Forelimb muscle (tissue), 1 donor: ENCODE measurements at regions not wholly inside any gene's neighbourhood (a gene's known extent, or its start where the extent isn't known, plus 50 kb on each side); places are given as distances from the start of the nearest gene placed in this dataset.

Experiments
- DNase-seq: peaks from one replicate; pipeline ENCODE4 v3.0.0-alpha.2; 2013; ENCODE audit warnings: low read depth

DNA sequence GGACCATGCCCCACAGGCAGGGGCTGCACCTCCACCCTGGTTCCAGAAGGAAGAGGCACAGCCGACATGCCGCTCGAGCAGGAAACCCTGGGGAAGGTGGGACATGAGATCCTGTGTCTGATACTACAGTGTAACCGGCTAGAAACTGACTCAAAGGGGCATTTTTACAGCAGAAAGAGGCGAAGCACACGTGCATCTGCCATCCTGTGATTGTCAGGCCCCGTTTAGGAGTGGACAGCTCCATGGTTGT is 62.7 kb downstream of the SIK1 start:
- no peak for DNase-seq

DNA sequence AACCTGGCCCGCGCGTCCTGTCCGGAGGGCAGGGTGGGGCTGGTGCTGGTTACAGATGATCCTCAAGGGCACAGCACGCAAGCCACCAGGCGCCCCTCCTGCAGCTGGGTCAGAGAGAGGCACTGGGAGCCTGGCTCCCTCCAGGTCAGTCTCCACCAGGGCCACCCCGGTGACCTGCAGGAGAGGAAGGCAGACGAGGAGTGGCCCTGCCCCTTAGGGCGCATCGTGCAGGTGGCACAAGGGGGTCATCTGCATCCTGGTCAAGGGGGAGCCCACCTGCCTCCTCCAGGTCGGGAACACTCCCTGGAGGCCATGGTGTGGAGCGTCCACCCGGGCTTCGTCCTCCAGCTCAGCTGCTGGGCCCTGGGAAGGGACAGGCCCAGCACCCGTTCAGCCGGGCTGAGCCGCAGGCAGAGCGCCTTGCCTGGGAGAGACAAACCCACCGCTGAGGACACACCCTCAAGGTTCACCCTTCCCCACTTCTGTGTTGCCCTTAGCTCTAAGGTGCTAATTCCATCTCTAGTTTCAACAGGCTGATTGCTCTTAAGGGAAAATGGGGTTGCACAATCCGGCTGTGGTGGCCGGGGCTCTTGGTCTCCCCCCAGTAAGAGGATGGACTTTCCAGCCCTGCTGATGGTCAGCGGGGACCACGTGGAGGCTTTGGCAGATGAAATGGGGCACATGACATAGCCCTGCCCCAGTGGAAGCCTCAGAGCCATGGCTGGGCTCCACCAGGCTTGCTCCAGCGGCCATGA is 63.2 kb downstream of the SIK1 start:
- no peak for DNase-seq

DNA sequence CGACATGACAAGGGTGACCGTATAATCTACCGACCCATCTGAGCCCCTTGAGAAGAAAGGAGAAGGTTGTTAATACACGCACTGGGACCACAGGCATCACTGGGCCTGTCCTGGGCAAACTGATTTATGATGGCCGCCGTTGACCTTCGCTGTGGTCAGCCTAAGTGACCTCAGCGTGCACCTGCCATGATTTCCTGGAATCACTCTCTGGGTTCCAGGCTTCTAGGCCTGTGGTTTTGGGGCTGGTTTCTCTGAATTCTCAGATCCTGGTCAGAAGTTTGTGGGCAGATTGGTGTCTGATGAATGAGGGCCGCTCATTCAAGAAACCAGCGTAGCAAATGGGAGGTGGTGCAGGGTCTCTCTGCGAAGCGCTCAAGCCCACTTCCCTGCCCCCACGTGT is 64.0 kb downstream of the SIK1 start:
- no peak for DNase-seq

DNA sequence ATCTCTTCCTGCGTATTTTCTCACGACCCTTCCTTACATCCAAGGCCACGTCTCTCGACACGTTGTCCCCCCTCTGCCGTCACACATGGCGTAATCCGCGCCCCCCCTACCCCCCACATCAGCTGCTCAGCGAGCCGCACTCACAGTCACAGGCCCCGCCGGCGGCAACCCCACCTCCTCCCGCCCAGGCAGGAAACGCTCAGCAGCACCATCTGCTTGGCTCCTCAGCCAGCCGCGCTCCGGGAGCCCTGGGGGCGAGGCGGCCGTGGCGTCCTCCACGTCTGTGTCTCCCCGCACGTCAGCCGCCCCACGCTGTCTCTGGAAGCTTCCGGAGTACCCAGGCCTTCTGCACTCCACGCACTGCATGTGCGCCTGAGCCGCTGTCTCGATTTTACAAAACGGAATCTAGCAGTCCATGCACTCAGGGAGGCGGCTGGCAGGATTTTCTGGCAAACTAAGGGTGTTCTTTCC is 64.6 kb downstream of the SIK1 start:
- no peak for DNase-seq

DNA sequence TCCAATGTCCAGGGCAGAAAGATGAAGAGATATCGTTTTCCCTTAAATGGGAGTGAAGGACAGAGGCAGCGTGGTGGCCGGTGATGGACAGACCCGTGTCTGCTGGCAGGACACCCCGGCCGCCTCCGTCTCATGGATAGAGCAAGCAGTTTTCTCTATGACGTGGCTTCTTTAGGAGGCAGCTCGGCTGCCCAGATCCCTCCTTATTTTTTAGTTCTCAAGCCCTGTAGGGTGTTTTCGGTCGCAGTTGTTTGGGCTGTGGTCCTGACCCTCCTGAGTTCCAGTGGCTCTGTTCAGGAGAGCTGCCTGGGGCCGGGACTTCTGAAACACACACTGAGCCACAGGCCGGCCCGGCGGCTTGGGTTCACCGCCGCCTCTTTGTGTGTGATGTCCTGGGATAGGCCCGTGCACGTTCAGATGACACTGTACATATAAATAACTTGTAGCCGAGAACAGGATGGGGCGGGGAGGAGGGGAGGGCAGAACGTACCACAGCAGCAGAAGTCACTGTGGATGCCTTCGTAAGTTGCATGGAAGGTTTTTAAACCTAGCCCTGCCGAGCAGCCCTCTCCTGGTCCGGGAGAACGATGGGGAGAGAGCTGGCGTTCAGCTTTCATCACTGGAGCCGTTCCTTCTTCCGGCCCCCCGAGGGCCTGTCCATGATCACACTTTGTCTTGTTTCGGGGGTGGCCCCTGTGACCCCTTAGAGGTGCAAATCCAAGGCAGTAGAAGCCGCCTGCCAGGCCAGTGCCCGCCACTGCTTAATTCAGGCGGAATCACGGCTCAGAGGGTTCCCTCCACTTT is 65.2 kb downstream of the SIK1 start:
- no peak for DNase-seq

DNA sequence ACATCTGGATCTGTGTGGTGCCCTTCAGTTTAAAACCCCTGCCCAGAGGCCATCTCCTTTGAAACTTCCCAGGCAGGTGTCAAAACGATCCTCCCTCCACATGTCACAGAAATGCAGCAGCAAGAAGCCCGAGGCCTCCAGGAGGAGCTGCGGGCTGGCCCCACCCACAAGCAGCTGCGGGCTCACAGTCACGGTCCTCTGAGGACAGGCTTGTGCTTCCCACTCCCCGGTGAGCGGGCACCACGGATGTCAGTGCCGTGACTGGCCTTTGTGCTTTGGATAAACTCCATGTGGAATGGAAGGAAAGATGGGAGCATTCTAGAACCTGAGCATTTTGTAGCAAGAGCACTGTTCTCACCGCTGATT is 65.8 kb downstream of the SIK1 start:
- DNase-seq: no peak

DNA sequence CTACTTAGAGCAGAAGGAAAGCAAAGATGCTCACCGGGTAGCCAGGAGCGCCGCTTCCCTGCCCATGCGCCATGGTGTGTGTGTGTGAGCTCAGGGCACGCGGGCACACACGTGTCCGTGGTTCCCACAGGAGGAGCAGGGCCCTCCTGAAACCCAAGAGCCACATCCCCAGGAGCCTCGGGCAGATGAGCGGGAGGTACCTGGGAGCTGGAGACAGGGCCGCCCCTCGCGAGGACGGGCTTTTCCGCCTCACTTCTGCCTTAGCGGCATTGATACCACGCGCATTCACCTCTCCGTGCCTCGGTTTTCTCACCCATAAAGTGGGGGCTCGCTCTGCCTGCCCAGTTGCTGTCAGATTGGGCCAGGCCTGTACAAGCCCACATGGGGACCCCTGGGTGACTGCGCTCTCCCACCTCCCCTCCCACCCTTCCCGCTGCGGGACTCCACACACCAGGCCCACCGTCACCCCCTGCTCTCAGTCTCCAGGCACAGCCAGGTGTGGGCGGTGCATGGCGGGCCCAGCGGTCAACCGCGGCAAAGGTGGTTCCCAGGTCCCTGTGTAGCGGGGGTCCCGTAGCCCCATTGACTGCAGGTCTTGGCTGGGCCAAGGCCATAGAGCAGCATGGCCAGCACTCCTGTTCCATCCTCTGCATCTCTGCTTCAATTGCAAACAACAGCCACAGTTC is 66.3 kb downstream of the SIK1 start:
- DNase-seq: no peak

DNA sequence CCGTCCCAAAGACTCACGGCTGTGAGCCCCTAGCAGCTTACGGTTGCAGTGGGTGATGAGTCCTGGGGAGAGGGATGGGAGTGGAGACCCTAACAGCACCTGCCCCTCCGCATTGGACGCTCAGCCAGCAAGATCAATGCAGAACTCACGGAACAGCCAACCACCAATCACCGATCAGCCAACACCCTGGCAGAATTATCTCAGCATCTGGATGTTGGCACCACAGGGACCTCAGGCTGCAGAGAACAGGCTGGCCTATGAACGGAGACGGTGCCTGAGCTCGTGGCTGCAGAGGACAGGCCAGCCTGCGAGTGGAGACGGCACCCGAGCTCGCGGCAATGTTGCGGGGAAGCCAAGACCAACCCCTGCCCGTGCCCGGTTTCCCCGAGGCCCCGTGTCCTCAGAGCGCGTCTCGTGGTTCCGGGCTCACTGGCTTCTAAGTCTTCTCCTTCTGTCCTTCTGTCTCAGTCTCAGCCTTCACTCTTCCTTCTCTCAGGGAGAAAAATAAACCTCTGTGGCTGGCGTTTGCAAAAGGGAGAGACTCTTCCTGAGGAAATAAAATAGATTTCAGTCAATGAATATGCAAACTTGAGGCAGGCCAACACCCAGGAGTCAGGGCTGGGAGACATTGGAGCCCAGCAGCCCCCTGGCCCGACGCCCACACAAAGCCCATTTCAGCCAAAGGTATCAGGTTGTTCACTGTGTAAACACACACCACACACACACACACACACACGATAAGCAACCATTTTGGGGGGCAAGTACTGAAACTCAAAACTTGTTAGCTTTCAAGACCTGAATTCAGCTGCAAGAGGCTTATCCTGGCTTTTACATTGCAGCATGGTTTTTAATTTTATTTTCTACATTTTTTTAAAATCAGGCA is 67.8 kb downstream of the SIK1 start:
- no peak for DNase-seq

DNA sequence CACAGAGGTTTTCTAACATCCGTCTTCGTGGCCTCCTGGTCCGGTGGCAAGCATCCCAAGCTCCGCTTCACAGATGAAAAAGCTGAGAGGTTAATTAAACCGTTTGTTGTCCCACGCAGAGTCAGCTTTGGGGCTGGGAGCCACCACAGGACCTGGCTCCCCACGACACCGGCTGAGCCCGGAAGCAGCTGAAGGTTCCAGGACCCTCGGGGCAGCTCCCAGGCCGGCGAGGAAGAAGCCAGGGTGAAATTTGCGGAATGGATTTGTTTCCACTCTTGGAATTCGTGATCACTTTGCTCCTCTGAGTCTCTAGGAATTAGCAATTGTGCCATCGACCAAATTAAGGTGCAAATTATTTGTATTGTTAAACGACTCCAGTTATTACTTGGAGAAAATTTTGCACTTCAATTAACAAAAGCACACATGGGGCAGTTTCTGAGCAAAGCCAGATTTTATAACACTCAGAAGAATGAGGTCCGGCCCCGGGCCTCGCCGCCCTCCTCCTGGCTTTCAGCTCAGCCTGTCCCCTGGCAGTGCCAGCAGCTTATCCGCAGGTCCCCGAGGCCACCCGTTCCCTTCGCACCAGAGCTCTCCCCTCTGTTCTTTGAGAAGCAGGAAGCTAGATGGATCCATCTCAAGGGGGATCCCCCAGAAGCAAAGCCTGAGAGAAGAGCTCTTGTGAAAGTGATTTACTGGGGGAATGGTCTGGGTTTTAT is 69.1 kb downstream of the SIK1 start:
- no peak for DNase-seq

DNA sequence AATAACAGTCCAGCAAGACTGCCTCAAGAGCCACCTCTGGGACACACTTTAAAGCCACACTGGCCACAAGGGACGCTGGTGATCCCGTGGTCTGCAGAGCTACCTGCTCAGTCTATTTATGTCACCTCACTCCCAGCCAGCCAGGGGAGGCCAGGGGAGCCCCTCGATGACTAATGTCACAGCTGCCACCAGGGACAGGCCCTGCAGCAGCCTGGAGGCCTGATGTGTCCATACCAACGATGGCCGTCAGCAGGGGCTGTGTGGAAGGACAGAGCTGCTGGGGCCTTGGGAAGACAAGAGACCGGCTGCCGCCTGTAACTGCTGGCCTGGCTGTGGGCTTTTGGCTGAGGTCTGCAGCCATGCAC is 71.0 kb downstream of the SIK1 start:
- no peak for DNase-seq

DNA sequence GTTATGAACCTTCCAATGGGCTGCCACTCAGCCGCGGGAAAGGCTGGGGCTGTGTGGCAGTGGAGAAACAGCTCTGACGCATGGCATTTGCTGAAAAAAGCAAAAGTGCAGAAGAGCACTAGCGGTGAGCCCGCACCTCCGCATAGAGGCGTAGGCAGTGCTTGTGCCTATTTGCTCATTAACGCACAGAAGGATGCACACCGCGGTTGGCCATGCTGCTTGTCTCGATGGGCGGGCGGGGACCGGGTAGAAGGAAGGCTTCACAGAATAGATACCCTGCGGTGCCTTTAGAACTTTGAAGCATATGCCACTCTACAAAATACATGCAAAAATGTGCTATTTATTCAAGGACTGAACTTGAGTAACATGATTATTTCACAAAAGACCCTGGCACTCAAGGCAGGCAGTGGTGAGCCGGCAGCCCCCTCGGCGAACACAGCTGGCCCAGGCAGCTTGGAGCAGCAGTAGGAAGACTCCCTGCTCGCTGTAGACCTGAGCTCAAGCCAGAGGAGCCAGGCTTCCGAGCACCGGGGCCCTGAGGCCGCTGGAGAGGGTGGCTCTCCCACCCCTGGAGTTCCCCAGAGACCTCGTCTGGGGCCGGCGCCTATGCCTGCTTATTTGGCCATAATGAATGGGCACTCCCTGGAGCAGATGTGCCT is 71.5 kb downstream of the SIK1 start:
- DNase-seq: no peak

DNA sequence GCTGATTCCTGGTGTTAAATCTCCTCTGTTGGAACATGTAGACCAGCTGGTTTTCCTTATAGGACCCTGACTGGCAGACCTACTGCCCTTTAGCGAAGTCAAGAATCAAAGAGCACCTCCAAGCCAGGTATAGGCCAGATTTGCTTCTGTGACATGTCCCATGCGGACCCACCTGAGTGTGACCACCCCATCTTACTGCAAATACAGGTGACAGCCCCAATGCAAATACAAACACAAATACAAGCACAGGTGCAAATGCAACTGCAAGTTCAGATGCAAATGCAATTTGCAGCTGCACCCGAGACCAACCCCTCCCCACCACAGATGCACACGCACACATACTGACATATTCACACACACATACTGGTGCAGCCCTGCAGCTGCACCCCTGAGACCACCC is 72.3 kb downstream of the SIK1 start:
- DNase-seq: no peak

DNA sequence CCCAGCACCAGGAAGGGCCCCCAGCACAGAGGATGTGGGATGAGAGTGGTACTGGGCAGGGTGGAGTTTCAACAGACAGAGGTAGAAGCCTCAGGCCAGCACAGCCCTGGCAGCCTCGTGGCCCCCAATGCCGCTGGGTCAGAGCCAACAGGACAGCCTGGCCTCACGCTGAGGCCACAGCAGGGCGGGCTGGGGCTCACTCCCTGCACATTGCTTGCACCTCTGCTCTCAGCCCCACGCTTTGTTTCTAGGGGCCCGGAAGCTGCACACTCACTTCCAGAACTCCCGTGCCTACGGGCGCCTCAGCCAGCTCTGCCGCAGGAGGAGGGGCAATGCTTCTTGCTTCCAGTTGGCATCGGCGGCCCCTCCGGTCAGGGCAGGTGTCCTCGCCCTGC is 72.9 kb downstream of the SIK1 start:
- no peak for DNase-seq

DNA sequence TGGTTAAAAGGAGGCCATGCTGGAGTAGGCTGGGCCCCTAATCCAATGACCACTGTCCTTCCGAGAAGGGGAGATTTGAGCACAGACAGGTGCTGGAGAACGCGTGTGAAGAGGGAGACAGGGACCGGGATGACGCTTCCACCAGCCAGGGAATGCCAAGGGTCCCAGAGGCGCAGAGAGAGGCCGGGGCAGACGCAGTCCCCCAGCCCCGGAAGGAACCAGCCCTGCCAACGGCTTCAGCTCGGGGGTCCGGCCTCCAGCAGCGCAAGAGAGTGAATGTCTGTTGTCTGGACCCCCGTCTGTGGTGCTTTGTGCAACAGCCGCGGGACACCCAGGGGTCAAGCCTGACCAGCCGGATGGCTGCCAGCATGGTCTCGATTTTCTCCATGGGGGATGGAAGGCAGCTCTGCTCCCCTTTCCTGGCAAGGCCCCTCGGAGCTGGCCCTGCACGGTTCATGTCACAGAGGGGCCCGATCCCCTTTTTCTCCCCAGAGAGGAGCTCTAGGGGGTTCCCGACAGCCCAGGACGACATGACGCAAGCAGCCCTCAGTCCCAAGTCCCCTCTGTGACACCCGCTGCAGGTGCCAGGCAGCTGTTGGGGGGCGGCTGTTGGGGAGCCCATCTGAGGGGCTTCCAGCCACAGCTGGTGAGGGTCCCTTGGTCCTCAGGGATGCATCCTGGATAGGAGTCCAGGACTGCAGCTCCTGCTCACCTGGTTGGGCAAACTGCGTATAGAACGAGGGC is 73.5 kb downstream of the SIK1 start:
- no peak for DNase-seq

DNA sequence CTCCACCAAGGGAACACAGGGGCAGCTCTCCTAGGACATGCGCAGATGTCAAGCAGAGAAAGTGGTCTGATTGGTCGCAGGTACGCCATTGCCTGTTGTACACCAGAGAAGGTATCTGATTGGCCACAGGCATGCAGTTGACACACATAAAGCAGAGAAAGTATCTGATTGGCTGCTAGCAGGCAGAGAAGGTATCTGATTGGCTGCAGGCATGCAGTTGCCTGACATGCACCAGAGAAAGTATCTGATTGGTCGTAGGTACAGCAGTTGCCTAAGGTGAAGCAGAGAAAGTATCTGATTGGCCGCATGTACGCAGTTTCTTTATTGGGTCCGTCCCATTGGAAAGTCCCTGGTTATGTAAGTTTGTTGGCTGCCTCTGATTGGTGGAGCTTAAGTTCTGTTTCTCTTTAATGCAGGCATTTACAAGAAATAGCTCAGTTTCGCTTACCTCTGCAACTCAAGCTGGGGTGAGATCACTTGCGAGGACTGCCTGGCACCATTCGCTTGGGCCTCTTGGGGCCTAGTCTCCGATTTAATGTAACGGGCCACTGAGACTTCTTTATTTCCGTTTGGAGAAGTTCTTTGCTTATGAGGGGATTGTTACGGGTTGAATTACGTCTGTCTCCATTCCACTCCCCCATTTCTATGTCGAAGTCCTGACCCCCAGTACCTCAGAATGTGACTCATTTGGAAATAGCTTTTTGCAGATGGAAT is 74.2 kb downstream of the SIK1 start:
- no peak for DNase-seq

DNA sequence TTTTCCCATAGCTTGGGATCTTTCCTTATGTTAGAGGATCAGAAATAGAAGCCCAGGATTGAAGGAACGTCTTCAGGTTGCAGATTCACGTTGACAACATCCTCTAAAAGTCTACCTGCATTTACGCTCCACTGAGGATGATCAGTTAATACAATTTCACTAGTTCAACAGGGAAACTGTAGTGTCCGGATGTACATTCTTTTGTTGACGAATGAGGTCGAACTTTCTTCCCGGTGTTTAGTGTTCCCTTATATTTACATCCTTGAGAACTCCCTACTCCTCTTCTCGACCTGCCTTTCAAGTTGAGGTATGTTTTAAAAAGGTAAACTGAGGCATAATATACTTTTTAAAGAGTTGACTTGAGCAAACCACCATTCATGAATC is 74.8 kb downstream of the SIK1 start:
- no peak for DNase-seq

DNA sequence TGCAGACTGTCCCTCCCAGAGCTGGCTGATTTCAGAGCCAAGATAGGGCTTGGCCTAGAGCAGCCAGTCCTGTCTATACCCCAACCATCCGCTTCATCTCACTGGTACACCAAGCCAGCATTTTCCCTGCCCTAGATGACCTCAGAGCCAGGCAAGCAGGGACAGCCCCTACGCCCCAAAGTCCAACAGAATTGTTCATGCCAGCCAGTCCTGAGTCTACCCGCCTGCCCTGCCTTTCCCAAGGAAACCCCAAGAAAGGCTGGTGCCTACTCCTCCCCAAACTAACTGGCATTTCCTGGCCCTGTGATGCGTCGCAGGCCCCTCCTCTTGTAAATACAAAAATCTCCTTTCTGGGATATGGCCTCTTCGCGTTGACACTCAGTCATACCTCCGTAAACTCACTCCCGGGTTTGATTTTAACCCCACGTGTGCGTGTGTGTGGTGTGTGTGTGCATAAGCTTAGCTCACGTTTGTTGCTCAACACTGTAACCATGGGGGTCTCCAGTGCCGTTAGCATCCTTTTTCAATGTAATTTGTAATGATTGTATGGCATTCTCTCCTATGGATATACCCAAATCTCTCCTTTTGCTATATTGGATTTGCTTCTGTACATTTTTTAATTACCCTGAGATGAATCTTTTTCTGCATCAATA is 75.3 kb downstream of the SIK1 start:
- DNase-seq: no peak

DNA sequence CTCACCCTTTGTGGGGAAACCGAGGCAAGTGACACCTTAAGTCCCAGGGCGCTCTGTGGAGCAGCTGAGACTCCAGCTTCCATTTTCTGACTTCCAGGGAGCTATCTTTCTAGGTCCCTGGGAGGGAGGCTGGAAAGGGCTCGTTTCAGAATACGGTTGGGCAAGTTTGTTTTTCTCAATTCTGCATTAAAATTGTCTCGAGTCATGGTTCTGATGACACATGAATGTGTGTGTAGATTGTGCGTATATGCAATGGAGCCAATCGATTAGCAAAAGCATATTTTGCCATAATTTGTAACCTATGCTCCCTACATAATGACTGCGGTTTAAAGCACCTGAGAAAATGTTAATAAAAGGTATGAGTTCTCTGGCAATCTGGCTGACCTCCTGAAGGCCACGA is 77.3 kb downstream of the SIK1 start:
- no peak for DNase-seq

DNA sequence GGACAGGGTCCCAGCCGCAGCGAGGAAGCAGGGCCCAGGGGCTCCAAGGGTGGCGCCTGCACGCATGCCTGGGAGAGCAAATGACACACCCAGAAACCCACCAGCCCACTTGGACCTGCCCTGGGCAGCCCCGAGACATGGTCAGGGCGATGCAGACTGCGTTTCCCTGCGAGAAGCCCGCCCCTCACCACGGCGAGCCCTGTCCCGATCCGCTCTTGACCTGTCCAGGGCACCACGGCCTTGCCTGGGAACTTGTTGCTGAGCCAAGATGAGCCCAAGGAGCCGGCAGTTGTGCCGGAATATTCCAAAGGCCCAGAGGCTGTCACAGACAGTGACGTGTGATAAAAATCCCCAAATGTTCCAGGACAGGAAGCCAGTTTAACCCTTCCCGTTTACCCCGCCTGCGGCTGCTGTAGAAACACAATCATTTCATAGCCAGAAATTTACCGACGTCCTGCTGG is 78.1 kb downstream of the SIK1 start:
- no peak for DNase-seq
